Suprapubic skin (tissue), 4 donors: ENCODE measurements at regions not wholly inside any gene's neighbourhood (a gene's known extent, or its start where the extent isn't known, plus 50 kb on each side); places are given as distances from the start of the nearest gene placed in this dataset.

Experiments used
- DNase-seq, 2 donors: peaks; one replicate each; pipeline ENCODE4 v3.0.0-alpha.2; 2019; ENCODE audit warnings: low spot score in 2 of 2
- H3K27ac ChIP-seq: fragments of 200-600 bp; sonication (generic); one replicate; pipeline ENCODE4 v1.5.1; 2019
- H3K27me3 ChIP-seq: fragments of 200-600 bp; sonication (generic); one replicate; pipeline ENCODE4 v1.5.1; 2019
- H3K36me3 ChIP-seq: fragments of 200-600 bp; sonication (generic); one replicate; pipeline ENCODE4 v1.5.1; 2019
- H3K4me1 ChIP-seq: fragments of 200-600 bp; sonication (generic); one replicate; pipeline ENCODE4 v1.5.1; 2019
- H3K4me3 ChIP-seq: fragments of 200-600 bp; sonication (generic); one replicate; pipeline ENCODE4 v1.5.1; 2019; ENCODE audit warnings: mild to moderate bottlenecking
- H3K9me3 ChIP-seq: fragments of 200-600 bp; sonication (generic); one replicate; pipeline ENCODE4 v1.5.1; 2019
- CTCF ChIP-seq, 2 donors: fragments of 200-600 bp in 1 of 2; fragments of 450-650 bp in 1 of 2; sonication (generic) in 1 of 2; IDR thresholded peaks; one replicate each; pipeline ENCODE4 v1.5.1; 2016 to 2019; ENCODE audit warnings: antibody characterized with exemption in 2 of 2, mild to moderate bottlenecking in 1 of 2, moderate library complexity in 1 of 2
- EP300 ChIP-seq: sonication (generic); formaldehyde crosslinking; IDR thresholded peaks from one replicate; pipeline ENCODE4 v1.6.1; 2017; ENCODE audit warnings: antibody characterized with exemption
- POLR2A ChIP-seq, 2 donors: fragments of 450-650 bp; IDR thresholded peaks; one replicate each; pipeline ENCODE4 v1.6.1; 2017; ENCODE audit warnings: antibody characterized with exemption in 2 of 2, mild to moderate bottlenecking in 2 of 2, moderate library complexity in 2 of 2
- POLR2AphosphoS5 ChIP-seq, 3 donors: sonication (generic); formaldehyde crosslinking; IDR thresholded peaks; one replicate each; pipeline ENCODE4 v1.6.1; 2017; ENCODE audit warnings: antibody characterized with exemption in 3 of 3
- WGBS: methylation state at CpG from one replicate; pipeline ENCODE4 v1.1.5; 2018; 5-methylcytosine and 5-hydroxymethylcytosine counted together

GRCh38 chr9:16203729-16204573, 651.1 kb downstream of the CCDC171 start:
- Histone ChIP-seq H3K27ac (no peak overlapping the region), H3K4me1 (no peaks in the 10 kb centered on the region), H3K27me3 (peaks cover 3% of the 10 kb centered on the region), H3K36me3 (no peaks in the 10 kb centered on the region), H3K4me3 (no peak overlapping the region), H3K9me3 (no peaks in the 10 kb centered on the region)
- no peak for TF ChIP-seq POLR2A (IDR thresholded peaks at IDR 0.05)
- TF ChIP-seq EP300, result no peak
- TF ChIP-seq POLR2AphosphoS5 (IDR thresholded peaks at IDR 0.05), result no peak
- TF ChIP-seq CTCF (IDR thresholded peaks at IDR 0.05), result no peak
- WGBS, result 85% methylated on average over 14 of the region's 14 CpGs
- DNase-seq, result no peak

GRCh38 chr9:16205455-16205854, 652.6 kb downstream of the CCDC171 start:
- Histone ChIP-seq H3K36me3 (no peaks in the 10 kb centered on the region), H3K9me3 (no peaks in the 10 kb centered on the region), H3K4me1 (no peaks in the 10 kb centered on the region), H3K4me3 (no peak overlapping the region), H3K27me3 (no peaks in the 10 kb centered on the region), H3K27ac (no peak overlapping the region)
- 96% methylated on average over 2 of the region's 2 CpGs for WGBS
- DNase-seq, result no peak
- TF ChIP-seq EP300 (no peak), POLR2AphosphoS5 (IDR thresholded peaks at IDR 0.05) (no peak), POLR2A (IDR thresholded peaks at IDR 0.05) (no peak), CTCF (IDR thresholded peaks at IDR 0.05) (no peak)

- no peaks in the 10 kb centered on the region for H3K4me1 ChIP-seq
- H3K9me3 ChIP-seq, result no peaks in the 10 kb centered on the region
- 90% methylated on average over 3 of the region's 3 CpGs for WGBS
- H3K36me3 ChIP-seq, result no peaks in the 10 kb centered on the region
- H3K27me3 ChIP-seq, result no peaks in the 10 kb centered on the region
- no peak overlapping the region for H3K4me3 ChIP-seq
- no peak overlapping the region for H3K27ac ChIP-seq
- TF ChIP-seq POLR2AphosphoS5 (IDR thresholded peaks at IDR 0.05), result no peak
- TF ChIP-seq CTCF (IDR thresholded peaks at IDR 0.05), result no peak
- TF ChIP-seq EP300, result no peak
- TF ChIP-seq POLR2A (IDR thresholded peaks at IDR 0.05), result no peak
- no peak for DNase-seq
Measured at GRCh38 chr9:16206518-16206917, 653.7 kb downstream of the CCDC171 start.

- no peaks in the 10 kb centered on the region for H3K36me3 ChIP-seq
- H3K27ac ChIP-seq, result no peak overlapping the region
- H3K4me3 ChIP-seq, result no peak overlapping the region
- no peaks in the 10 kb centered on the region for H3K27me3 ChIP-seq
- no peak for DNase-seq
- no peaks in the 10 kb centered on the region for H3K4me1 ChIP-seq
- TF ChIP-seq EP300, result no peak
- no peak for TF ChIP-seq POLR2AphosphoS5 (IDR thresholded peaks at IDR 0.05)
- TF ChIP-seq POLR2A (IDR thresholded peaks at IDR 0.05), result no peak
- no peak for TF ChIP-seq CTCF (IDR thresholded peaks at IDR 0.05)
- WGBS, result 15% methylated on average over 9 of the region's 9 CpGs
- no peaks in the 10 kb centered on the region for H3K9me3 ChIP-seq
Measured at GRCh38 chr9:16207161-16207560, 654.3 kb downstream of the CCDC171 start.

- Histone ChIP-seq H3K9me3 (no peaks in the 10 kb centered on the region), H3K4me3 (no peak overlapping the region), H3K36me3 (no peaks in the 10 kb centered on the region), H3K27ac (no peak overlapping the region), H3K27me3 (no peaks in the 10 kb centered on the region), H3K4me1 (peaks cover 8% of the 10 kb centered on the region)
- 85% methylated on average over 1 of the region's 1 CpG for WGBS
- no peak for TF ChIP-seq CTCF (IDR thresholded peaks at IDR 0.05)
- TF ChIP-seq POLR2AphosphoS5 (IDR thresholded peaks at IDR 0.05), result no peak
- TF ChIP-seq EP300, result no peak
- no peak for TF ChIP-seq POLR2A (IDR thresholded peaks at IDR 0.05)
- DNase-seq, result no peak
Measured at GRCh38 chr9:16210440-16210839, 657.6 kb downstream of the CCDC171 start.
